ENCODE measurements at regions not wholly inside any gene's neighbourhood (a gene's known extent, or its start where the extent isn't known, plus 50 kb on each side); places are given as distances from the start of the nearest gene placed in this dataset.
"Not testable (repeated sequence)": the region's sequence is repeated elsewhere in the genome, so short reads cannot be mapped to it uniquely, and the experiment has no call there.

GRCh38 chr3:25153136-25153535 lies 274.9 kb upstream of the RARB start:
- no peak for DNase-seq (ENCODE audit: low read depth)

DNA sequence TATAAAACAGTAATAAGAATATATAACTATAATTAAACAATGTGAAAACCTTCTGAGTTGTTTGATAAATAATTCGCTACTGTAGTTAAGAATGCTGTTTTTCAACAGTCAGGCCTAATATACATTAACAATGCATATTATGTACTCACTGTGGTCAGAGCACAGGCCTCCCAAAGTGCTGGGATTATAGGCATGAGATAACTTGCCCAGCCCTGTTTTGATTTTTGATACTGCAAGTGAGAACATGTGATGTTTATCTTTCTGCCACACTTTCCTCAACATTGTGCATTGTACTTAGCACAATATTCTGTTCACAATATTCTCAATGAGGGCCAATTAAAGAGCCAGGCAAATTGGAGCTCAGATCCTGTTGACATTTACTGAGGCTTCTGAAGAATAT lies 274.5 kb upstream of the RARB start:
- no peak for DNase-seq (ENCODE audit: low read depth)

DNA sequence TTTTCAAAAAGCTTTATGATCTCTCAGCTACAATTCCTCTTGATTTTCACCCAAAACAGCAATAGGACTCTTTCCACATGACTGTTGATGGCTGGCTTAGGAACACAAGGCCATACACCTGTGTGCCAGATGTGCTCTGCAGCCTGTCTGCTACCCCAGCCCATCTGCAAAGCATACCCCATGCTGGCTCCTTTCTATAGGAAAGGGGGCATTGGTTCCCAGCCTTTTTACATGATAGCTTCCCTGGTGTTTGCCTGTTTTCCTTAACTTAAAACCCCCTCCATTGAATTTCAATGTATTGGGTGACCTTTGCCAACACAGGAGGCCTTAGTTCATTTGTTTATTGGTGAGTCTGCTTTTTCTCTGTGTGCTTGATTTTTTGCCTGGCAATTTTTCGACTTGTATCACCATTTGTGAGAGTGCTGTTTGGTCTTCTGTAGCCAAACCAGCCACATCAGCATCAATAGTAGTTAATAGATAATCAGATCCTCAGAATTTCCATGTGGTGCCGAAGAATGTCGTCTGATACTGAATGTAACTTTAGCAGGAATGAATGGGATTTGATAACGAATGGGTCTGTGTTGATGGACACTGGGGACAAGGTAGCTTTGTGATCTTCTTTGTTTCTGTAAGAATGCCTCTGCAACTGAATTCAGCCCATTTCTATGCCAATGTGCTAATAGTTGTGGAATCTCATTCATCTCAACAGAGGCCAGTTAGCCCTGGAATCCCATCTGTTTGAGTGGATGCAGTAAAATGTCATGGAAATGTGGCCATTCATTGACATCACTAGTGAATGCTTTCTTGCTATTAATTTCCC lies 272.2 kb upstream of the RARB start:
- no peak for DNase-seq (ENCODE audit: low read depth)

- no peak for DNase-seq (ENCODE audit: low read depth)
Measured at GRCh38 chr3:25156626-25157025, 271.4 kb upstream of the RARB start.

DNA sequence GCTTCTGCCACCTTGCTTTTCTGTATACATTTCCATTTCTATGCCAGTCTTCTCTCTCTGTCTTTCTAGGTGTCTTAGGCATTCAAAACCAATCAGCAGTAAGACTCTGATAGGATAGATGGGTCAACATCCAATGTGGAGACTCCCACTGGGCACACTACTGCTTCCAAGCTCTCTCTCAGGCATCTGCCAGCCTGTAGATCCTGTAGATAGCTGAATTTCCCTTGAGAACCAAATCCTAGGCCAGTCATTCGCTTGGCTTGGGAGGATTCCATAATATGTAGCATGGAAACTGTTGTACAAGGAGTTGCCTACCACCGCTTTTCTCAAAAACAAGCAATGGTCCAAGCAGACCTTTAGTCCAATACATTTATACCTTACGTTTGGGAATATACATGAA lies 262.8 kb upstream of the RARB start:
- no peak for DNase-seq (ENCODE audit: low read depth)

DNA sequence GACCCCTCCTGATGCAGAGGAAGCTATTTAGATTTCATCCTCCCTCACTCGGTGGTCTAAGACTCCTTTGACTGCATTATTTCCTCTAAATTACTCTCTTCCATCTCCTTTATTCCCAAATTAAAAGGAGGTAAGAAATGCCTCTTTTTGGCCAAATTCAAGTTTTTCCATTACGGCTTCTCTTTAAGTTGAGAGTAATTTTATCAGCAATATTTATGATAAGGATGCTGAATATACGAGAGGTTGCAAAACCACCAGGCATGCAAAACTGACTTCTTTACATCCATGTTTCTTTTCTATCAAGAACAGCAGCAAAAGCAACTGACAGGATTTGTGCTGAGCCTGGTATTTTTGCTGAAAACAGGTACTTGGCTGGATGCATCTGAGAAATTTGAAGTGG lies 262.0 kb upstream of the RARB start:
- DNase-seq (ENCODE audit: low read depth): no peak

DNA sequence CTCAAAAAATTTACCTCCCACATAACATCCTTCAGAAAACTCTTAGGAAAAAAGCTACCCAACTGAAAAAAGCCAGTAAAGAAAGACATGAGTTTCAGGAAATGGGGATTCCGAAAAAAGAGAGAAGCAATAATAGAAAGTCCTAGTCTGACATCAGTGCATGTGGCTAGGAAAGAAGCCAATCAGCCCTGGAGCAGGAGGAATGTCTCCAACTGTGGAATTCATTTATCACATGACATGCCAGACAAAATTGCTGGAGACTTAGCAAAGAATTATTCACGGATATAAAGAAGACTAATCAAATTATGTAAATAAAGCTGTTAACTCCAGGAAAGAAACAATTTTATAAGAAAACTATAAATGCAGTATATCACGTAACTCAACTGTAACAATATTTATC lies 258.9 kb upstream of the RARB start:
- no peak for DNase-seq (ENCODE audit: low read depth)

DNA sequence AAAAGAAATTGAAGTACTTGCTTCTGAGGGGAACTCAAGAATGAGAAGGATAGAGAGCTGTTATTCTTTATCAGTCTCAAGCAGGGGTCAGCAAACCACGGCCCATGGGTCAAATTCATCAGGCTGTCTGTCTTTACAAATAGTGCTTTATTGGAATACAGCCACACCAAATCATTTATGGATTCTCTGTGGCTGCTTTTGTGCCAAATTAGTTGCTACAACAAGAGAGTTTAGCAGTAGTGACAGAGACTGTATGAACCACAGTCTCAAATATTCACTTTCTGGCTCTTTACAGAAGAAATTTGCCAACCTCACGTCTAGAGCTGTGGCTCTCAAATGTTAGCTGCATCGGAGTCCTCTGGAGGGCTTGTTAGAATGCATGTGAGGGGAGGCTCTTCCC lies 258.0 kb upstream of the RARB start:
- DNase-seq (ENCODE audit: low read depth): no peak

- no peak for DNase-seq (ENCODE audit: low read depth)
Measured at GRCh38 chr3:25171118-25171807, 256.8 kb upstream of the RARB start.

- DNase-seq (ENCODE audit: low read depth): no peak
Measured at GRCh38 chr3:25171897-25172296, 256.2 kb upstream of the RARB start.

DNA sequence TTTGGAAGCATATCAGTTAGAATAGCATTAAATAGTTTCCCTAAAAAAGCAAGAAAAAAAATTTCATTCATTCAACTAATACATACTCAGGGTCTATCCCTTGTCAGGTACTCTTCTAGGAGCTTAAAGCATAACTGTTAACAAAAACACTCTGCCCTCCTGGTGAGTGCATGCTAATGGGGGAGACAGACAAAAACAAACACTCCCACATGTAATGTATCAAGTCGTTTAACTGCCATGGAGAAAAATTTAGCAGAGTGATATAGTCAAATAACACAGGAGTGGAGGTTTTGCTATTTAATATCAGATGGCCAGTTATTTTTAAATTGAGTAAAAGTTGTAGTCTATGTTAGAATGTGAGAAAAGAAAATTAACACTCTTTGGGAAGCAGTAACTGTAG lies 254.5 kb upstream of the RARB start:
- no peak for DNase-seq (ENCODE audit: low read depth)

DNA sequence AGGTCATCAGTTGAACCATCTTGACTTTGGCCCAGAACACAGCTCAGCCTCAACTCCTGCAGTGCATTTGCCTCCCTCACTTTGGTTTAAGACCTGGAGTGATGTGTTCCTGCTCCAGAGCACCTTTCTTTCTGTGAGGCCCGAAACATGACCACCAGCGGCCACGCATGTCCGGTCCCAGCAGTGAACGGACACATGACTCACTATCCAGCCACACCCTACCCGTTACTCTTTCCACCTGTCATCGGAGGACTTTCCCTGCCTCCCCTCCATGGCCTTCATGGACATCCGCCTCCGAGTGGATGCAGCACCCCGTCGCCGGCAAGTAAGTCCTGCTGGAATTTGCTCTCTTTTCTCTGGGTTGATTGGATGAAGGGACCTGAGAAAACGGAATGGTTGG lies 253.8 kb upstream of the RARB start:
- DNase-seq (ENCODE audit: low read depth): no peak

- no peak for DNase-seq (ENCODE audit: low read depth)
Measured at GRCh38 chr3:25177041-25177440, 251.0 kb upstream of the RARB start.

DNA sequence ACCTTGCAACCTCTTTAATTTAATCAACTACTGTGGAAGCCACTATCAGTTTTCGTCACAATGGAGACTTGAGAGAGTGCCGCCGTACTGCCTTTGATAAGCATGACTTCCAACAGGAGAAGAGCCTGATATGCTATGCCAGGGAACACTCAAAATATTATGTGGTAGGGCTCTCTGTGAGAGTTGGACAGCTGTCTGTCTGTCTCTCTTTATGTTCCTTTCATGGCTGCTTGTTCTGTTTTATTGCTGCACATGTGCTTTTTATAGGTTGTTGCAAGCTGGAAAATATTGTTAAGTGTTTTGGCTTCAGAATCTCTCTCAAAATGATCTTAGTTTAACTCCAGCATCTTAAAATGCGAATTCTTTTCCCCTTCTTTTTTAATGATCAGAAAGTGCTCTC lies 249.4 kb upstream of the RARB start:
- no peak for DNase-seq (ENCODE audit: low read depth)

- no peak for DNase-seq (ENCODE audit: low read depth)
Measured at GRCh38 chr3:25181096-25181495, 247.0 kb upstream of the RARB start.

GRCh38 chr3:25182794-25183193 lies 245.3 kb upstream of the RARB start:
- no peak for DNase-seq (ENCODE audit: low read depth)

- no peak for DNase-seq (ENCODE audit: low read depth)
Measured at GRCh38 chr3:25184641-25185250, 243.3 kb upstream of the RARB start.

- no peak for DNase-seq (ENCODE audit: low read depth)
Measured at GRCh38 chr3:25191673-25192072, 236.4 kb upstream of the RARB start.

DNA sequence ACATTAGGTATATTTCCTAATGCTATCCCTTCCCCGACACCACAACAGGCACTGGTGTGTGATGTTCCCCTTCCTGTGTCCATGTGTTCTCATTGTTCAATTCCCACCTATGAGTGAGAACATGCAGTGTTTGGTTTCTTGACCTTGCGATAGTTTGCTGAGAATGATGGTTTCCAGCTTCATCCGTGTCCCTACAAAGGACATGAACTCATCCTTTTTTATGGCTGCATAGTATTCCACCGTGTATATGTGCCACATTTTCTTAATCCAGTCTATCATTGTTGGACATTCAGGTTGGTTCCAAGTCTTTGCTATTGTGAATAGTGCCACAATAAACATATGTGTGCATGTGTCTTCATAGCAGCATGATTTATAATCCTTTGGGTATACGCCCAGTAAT lies 228.5 kb upstream of the RARB start:
- DNase-seq (ENCODE audit: low read depth): not testable (repeated sequence)

- DNase-seq (ENCODE audit: low read depth): no peak
Measured at GRCh38 chr3:25212736-25213135, 215.3 kb upstream of the RARB start.

- no peak for DNase-seq (ENCODE audit: low read depth)
Measured at GRCh38 chr3:25214034-25214433, 214.0 kb upstream of the RARB start.

DNA sequence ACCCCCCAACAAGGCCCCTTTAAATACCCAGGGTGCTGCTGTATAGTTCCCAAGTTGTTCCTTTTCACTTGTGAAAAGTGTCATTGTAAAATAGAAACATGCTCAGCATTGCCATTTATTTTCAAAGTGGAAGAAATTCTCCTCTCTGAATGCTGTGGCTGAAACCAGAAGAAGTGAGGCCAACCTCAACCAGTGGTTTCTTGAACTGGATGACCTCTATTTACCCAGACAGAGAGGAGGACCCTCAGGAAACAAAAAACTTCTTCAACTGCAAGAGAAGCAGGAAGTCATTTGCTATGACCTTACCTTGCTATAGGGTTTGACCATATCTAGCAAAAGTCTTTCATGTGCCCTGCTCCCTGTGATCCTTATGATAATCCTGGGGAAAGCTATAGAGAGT lies 209.7 kb upstream of the RARB start:
- no peak for DNase-seq (ENCODE audit: low read depth)

DNA sequence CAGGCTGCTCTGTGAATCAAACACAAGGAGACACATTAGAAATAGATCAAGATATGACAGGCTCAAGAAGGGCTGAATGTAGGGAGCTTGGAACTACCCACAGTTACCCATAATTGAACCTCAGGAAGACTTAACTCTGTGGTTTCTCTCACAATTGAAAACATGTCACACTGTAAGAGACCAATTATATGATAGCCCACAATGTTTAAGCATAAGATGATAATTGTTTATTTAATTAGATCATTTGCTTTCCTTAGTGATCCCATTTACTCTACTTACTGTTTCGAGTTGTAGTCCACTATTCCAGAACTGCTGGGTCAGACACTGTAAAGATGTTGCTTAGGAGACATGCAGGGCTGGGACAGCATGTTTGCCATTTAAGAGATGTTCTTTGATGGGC lies 201.3 kb upstream of the RARB start:
- no peak for DNase-seq (ENCODE audit: low read depth)
